Endothelial cell of umbilical vein (primary cell): ENCODE measurements at regions not wholly inside any gene's neighbourhood (a gene's known extent, or its start where the extent isn't known, plus 50 kb on each side); places are given as distances from the start of the nearest gene placed in this dataset.

ENCODE experiments used
- BruUV-seq: library from RNA; stranded (reverse); fragments of 400-500 nt; replicated peaks from 2 replicates; lab custom pipeline; 2021; lab: Mats Ljungman, UMichigan
- CTCF ChIA-PET: fragments of 300-600, 350-600 bp; sonication (Branson Sonifier 250); formaldehyde crosslinking; loops from one replicate; lab custom pipeline; 2021; ENCODE audit warnings: antibody characterized with exemption, inconsistent platforms; lab: Charles Lee
- POLR2A ChIA-PET: fragments of 300-600, 350-600 bp; sonication (Branson Sonifier 250); formaldehyde crosslinking; loops from one replicate; lab custom pipeline; 2021; ENCODE audit warnings: antibody characterized with exemption, inconsistent platforms; lab: Charles Lee
- DNase-seq: peaks from one replicate; pipeline ENCODE4 v3.0.0-alpha.2; 2011; ENCODE audit warnings: low read depth, low spot score
- FAIRE-seq: peaks from 2 replicates; lab custom pipeline; 2011; peaks lifted over from hg19 to GRCh38; lab: Jason Lieb, UNC
- H2AFZ ChIP-seq: 2 replicates; pipeline ENCODE4 v1.6.0; 2012; ENCODE audit warnings: low read depth, low read length, control low read depth, inconsistent platforms
- H3K27ac ChIP-seq: 2 replicates; pipeline ENCODE4 v1.5.1; 2011; ENCODE audit warnings: low read depth, mild to moderate bottlenecking, control low read depth, low read length, moderate library complexity; ENCODE audit not compliant: insufficient read depth
- H3K27me3 ChIP-seq, 2 experiments: 2 replicates each; pipeline versions ENCODE4 v1.6.0 to v1.6.1; 2011; ENCODE audit warnings: low read length in 2 of 2, mixed read lengths in 1 of 2; ENCODE audit not compliant: control insufficient read depth in 2 of 2, insufficient read depth in 2 of 2
- H3K36me3 ChIP-seq, 2 experiments: 2 replicates in 1 of 2; 3 replicates in 1 of 2; pipeline ENCODE4 v1.5.1; 2011; ENCODE audit warnings: low read length in 2 of 2, mild to moderate bottlenecking in 1 of 2, moderate library complexity in 1 of 2; ENCODE audit not compliant: control insufficient read depth in 2 of 2, insufficient read depth in 2 of 2; ENCODE audit errors: extremely low read depth in 1 of 2
- H3K4me1 ChIP-seq: 3 replicates; pipeline ENCODE4 v1.5.1; 2011; ENCODE audit warnings: mild to moderate bottlenecking, low read length; ENCODE audit not compliant: control insufficient read depth, insufficient read depth; ENCODE audit errors: extremely low read depth
- H3K4me2 ChIP-seq: 2 replicates; pipeline ENCODE4 v1.6.1; 2011; ENCODE audit warnings: low read length, control low read depth, mixed read lengths; ENCODE audit not compliant: insufficient read depth
- H3K4me3 ChIP-seq, 3 experiments: fragments of 200-600 bp in 1 of 3; sonication (generic), shearing (Covaris generic) in 1 of 3; replicated peaks in 1 of 3; 2 replicates each; pipeline ENCODE4 v1.5.1; 2011 to 2016; ENCODE audit warnings: control low read depth in 3 of 3, low read length in 3 of 3, mild to moderate bottlenecking in 2 of 3, inconsistent platforms in 1 of 3, low read depth in 1 of 3, moderate library complexity in 1 of 3; ENCODE audit not compliant: insufficient read depth in 1 of 3
- H3K79me2 ChIP-seq: 2 replicates; pipeline ENCODE4 v1.6.0; 2012; ENCODE audit warnings: low read length, inconsistent platforms; ENCODE audit not compliant: control insufficient read depth, insufficient read depth
- H3K9ac ChIP-seq: replicated peaks from 2 replicates; pipeline ENCODE3; 2011; ENCODE audit warnings: low read length, control low read depth; ENCODE audit not compliant: insufficient read depth; ENCODE audit errors: extremely low read depth
- H3K9me1 ChIP-seq: replicated peaks from 3 replicates; pipeline ENCODE4 v1.6.0; 2011; ENCODE audit warnings: mild to moderate bottlenecking, low read length; ENCODE audit not compliant: control insufficient read depth, insufficient read depth; ENCODE audit errors: extremely low read depth
- H3K9me3 ChIP-seq: replicated peaks from 2 replicates; pipeline ENCODE4 v1.5.1; 2012; ENCODE audit warnings: low read length, inconsistent platforms; ENCODE audit not compliant: control insufficient read depth, insufficient read depth
- H4K20me1 ChIP-seq: replicated peaks from 2 replicates; pipeline ENCODE3; 2011; ENCODE audit warnings: mild to moderate bottlenecking, low read length; ENCODE audit not compliant: control insufficient read depth, insufficient read depth; ENCODE audit errors: extremely low read depth
- CTCF ChIP-seq, 2 donors: IDR thresholded peaks; 1 replicate in 1 of 2; 2 replicates in 1 of 2; pipeline ENCODE4 v1.5.1; 2011; ENCODE audit warnings: low read length in 2 of 2, mild to moderate bottlenecking in 2 of 2, moderate library complexity in 2 of 2, control low read depth in 1 of 2, inconsistent platforms in 1 of 2, low read depth in 1 of 2; ENCODE audit not compliant: insufficient read depth in 1 of 2; ENCODE audit errors: extremely low read depth in 1 of 2
- EZH2 ChIP-seq: IDR thresholded peaks from 2 replicates; pipeline ENCODE4 v1.6.1; 2012; ENCODE audit warnings: borderline replicate concordance, low read depth, mild to moderate bottlenecking, moderate library complexity, low read length, inconsistent platforms; ENCODE audit not compliant: severe bottlenecking
- FOS ChIP-seq: IDR thresholded peaks from 2 replicates; pipeline ENCODE4 v1.6.1; 2011; ENCODE audit warnings: mild to moderate bottlenecking, low read length, moderate library complexity, borderline replicate concordance; ENCODE audit not compliant: insufficient read depth
- GATA2 ChIP-seq: IDR thresholded peaks from 2 replicates; pipeline ENCODE4 v1.7.0; 2011; ENCODE audit warnings: low read depth, mild to moderate bottlenecking, moderate library complexity, mixed read lengths, low read length; ENCODE audit not compliant: insufficient read length, insufficient read depth
- JUN ChIP-seq: IDR thresholded peaks from 2 replicates; pipeline ENCODE4 v1.6.1; 2011; ENCODE audit warnings: borderline replicate concordance, low read depth; ENCODE audit not compliant: insufficient read length, insufficient read depth
- MAX ChIP-seq: IDR thresholded peaks from 2 replicates; pipeline ENCODE4 v1.6.1; 2011; ENCODE audit not compliant: insufficient read depth, insufficient read length
- MYC ChIP-seq: IDR thresholded peaks from one replicate; pipeline ENCODE4 v1.6.1; 2011; ENCODE audit warnings: mild to moderate bottlenecking, low read depth, low read length
- POLR2A ChIP-seq: IDR thresholded peaks from 2 replicates; pipeline ENCODE4 v1.6.1; 2012; ENCODE audit warnings: low read depth, mild to moderate bottlenecking, control low read depth, low read length
- POLR2AphosphoS5 ChIP-seq: IDR thresholded peaks from 2 replicates; pipeline ENCODE4 v1.6.1; 2012; ENCODE audit warnings: low read depth, mild to moderate bottlenecking, control low read depth, low read length, moderate library complexity; ENCODE audit not compliant: insufficient read depth
- dilution Hi-C: fragments of 300-500 bp; cut with MboI; formaldehyde crosslinking; loops from one replicate; pipeline ENCODE4 v1.15.0; 2019; ENCODE audit warnings: low sequenced_read_pairs; ENCODE audit not compliant: extremely low pct_ligation_motif_present
- intact Hi-C: fragments of 100-400 bp; cut with micrococcal nuclease; formaldehyde crosslinking; loops from one replicate; pipeline ENCODE4 v1.10.0; 2022

- intact Hi-C loops (no loop called here), dilution Hi-C loops (no loop called here)
- TF ChIP-seq POLR2AphosphoS5 = no peak
- TF ChIP-seq MAX = no peak
- no peak for TF ChIP-seq MYC
- TF ChIP-seq EZH2 = no peak
- no peak for TF ChIP-seq POLR2A
- no peak for TF ChIP-seq GATA2
- TF ChIP-seq CTCF (IDR thresholded peaks at IDR 0.05; ENCODE audit: extremely low read depth in 1 of 2, insufficient read depth in 1 of 2, low read depth in 1 of 2, low read length in 2 of 2) = no peak
- no peak for TF ChIP-seq FOS
- no peak for TF ChIP-seq JUN
- no TSS peak for BruUV-seq
- Histone ChIP-seq H3K27me3 (no peaks in the 10 kb centered on the region), H4K20me1 (no peaks in the 10 kb centered on the region), H3K9me1 (no peaks in the 10 kb centered on the region), H3K27ac (no peak overlapping the region), H3K4me2 (no peak overlapping the region), H3K9ac (no peak overlapping the region), H3K9me3 (no peaks in the 10 kb centered on the region), H3K36me3 (no peaks in the 10 kb centered on the region), H3K4me1 (no peaks in the 10 kb centered on the region), H3K4me3 (no peak overlapping the region), H2AFZ (no peak overlapping the region), H3K79me2 (no peaks in the 10 kb centered on the region)
- no peak for FAIRE-seq
- ChIA-PET POLR2A (no interaction called here), CTCF (no interaction called here)
- DNase-seq = no peak
These were observed 150.7 kb upstream of the LHX5 start for GRCh38 chr12:113622410-113622809.
